Panc1 (cell line): ENCODE measurements at regions not wholly inside any gene's neighbourhood (a gene's known extent, or its start where the extent isn't known, plus 50 kb on each side); places are given as distances from the start of the nearest gene placed in this dataset.

Experiments used
- ATAC-seq: fragments of 200-7000 bp; cut with Tn5 transposase; 2 replicates; pipeline ENCODE4 v1.9.1; 2020; ENCODE audit warnings: mild to moderate bottlenecking, moderate library complexity
- BruUV-seq: library from RNA; stranded (reverse); fragments of 400-500 nt; replicated peaks from 2 replicates; lab custom pipeline; 2021; lab: Mats Ljungman, UMichigan
- CTCF ChIA-PET: fragments of 300-600 bp; sonication (Branson Sonifier 250); formaldehyde crosslinking; loops from one replicate; lab custom pipeline; 2022; ENCODE audit warnings: antibody characterized with exemption; lab: Charles Lee
- POLR2A ChIA-PET: fragments of 300-600 bp; sonication (Branson Sonifier 250); formaldehyde crosslinking; loops from one replicate; lab custom pipeline; 2022; ENCODE audit warnings: antibody characterized with exemption; lab: Charles Lee
- DNase-seq: peaks from one replicate; pipeline ENCODE4 v3.0.0-alpha.2; 2010; ENCODE audit warnings: low read depth, low spot score
- H3K27ac ChIP-seq: 2 replicates; pipeline ENCODE4 v1.5.1; 2011; ENCODE audit warnings: mild to moderate bottlenecking, low read length, inconsistent platforms
- H3K27me3 ChIP-seq: fragments of 200-500 bp; sonication (Bioruptor generic); 2 replicates; pipeline ENCODE4 v1.6.0; 2014; ENCODE audit warnings: low read length, inconsistent platforms; ENCODE audit not compliant: control insufficient read depth, insufficient read depth
- H3K36me3 ChIP-seq: fragments of 200-500 bp; sonication (Bioruptor generic); 2 replicates; pipeline ENCODE4 v1.5.1; 2014; ENCODE audit warnings: inconsistent platforms, mild to moderate bottlenecking, low read length, moderate library complexity; ENCODE audit not compliant: control insufficient read depth, insufficient read depth
- H3K4me1 ChIP-seq: 2 replicates; pipeline ENCODE4 v1.5.1; 2011; ENCODE audit warnings: inconsistent platforms, mild to moderate bottlenecking, low read length, moderate library complexity; ENCODE audit not compliant: control insufficient read depth, insufficient read depth
- H3K4me3 ChIP-seq, 2 experiments: 2 replicates each; pipeline ENCODE4 v1.5.1; 2011 to 2012; ENCODE audit warnings: low read depth in 2 of 2, low read length in 2 of 2, mild to moderate bottlenecking in 2 of 2, inconsistent platforms in 1 of 2, moderate library complexity in 1 of 2
- H3K9me3 ChIP-seq: fragments of 200-500 bp; sonication (Bioruptor generic); 2 replicates; pipeline ENCODE4 v1.5.1; 2014; ENCODE audit warnings: low read depth, mild to moderate bottlenecking, inconsistent platforms, low read length, moderate library complexity; ENCODE audit not compliant: control insufficient read depth, insufficient read depth
- POLR2AphosphoS5 ChIP-seq: IDR thresholded peaks from 2 replicates; pipeline ENCODE4 v1.6.1; 2012; ENCODE audit warnings: mild to moderate bottlenecking, low read depth, low read length, moderate library complexity
- SIN3A ChIP-seq: IDR thresholded peaks from 2 replicates; pipeline ENCODE4 v1.6.1; 2012; ENCODE audit warnings: low read depth, mild to moderate bottlenecking, low read length, moderate library complexity, borderline replicate concordance; ENCODE audit not compliant: insufficient read depth
- TCF7L2 ChIP-seq: IDR thresholded peaks from 2 replicates; pipeline ENCODE4 v1.6.1; 2011; ENCODE audit warnings: mild to moderate bottlenecking, low read depth, low read length, inconsistent platforms
- in situ Hi-C: cut with HindIII; loops from 2 replicates; pipeline ENCODE4 v1.10.0; 2016; ENCODE audit warnings: low sequenced_read_pairs, low pct_unique_long_range_greater_than_20kb
- intact Hi-C: fragments of 100-400 bp; cut with micrococcal nuclease; formaldehyde crosslinking; loops from one replicate; pipeline ENCODE4 v1.10.0; 2022; ENCODE audit not compliant: unreplicated experiment
- TF ChIP-seq, protein P1 (sequence below): fragments of 450-650 bp; IDR thresholded peaks from 2 replicates; pipeline ENCODE4 v1.5.1; 2017; ENCODE audit warnings: mild to moderate bottlenecking
- TF ChIP-seq, protein P2 (sequence below), 2 experiments: IDR thresholded peaks; 2 replicates each; pipeline ENCODE4 v1.6.1; 2011 to 2012; ENCODE audit warnings: low read depth in 2 of 2, control low read depth in 1 of 2, low read length in 1 of 2, mild to moderate bottlenecking in 1 of 2, moderate library complexity in 1 of 2; ENCODE audit not compliant: insufficient read depth in 1 of 2

- in situ Hi-C loops (no loop called here), intact Hi-C loops (no loop called here)
- no peak overlapping the region for H3K4me3 ChIP-seq
- DNase-seq: no peak
- CTCF ChIA-PET: interaction anchor here (0.6 kb wide), 1 partner anchor 195 kb away, joined by 5 read pairs; no protein-coding TSS in a partner anchor
- H3K27ac ChIP-seq: no peak overlapping the region
- no peaks in the 10 kb centered on the region for H3K9me3 ChIP-seq
- POLR2A ChIA-PET: no interaction called here
- no peak for ATAC-seq
- BruUV-seq: no TSS peak
- no peaks in the 10 kb centered on the region for H3K27me3 ChIP-seq
- no peaks in the 10 kb centered on the region for H3K4me1 ChIP-seq
- H3K36me3 ChIP-seq: no peaks in the 10 kb centered on the region
- TF ChIP-seq TCF7L2: no peak
- TF ChIP-seq POLR2AphosphoS5: no peak
- TF ChIP-seq, protein P1, sequence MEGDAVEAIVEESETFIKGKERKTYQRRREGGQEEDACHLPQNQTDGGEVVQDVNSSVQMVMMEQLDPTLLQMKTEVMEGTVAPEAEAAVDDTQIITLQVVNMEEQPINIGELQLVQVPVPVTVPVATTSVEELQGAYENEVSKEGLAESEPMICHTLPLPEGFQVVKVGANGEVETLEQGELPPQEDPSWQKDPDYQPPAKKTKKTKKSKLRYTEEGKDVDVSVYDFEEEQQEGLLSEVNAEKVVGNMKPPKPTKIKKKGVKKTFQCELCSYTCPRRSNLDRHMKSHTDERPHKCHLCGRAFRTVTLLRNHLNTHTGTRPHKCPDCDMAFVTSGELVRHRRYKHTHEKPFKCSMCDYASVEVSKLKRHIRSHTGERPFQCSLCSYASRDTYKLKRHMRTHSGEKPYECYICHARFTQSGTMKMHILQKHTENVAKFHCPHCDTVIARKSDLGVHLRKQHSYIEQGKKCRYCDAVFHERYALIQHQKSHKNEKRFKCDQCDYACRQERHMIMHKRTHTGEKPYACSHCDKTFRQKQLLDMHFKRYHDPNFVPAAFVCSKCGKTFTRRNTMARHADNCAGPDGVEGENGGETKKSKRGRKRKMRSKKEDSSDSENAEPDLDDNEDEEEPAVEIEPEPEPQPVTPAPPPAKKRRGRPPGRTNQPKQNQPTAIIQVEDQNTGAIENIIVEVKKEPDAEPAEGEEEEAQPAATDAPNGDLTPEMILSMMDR: no peak
- TF ChIP-seq SIN3A: no peak
Measured at GRCh38 chr13:112247471-112248405, 128.4 kb upstream of the SPACA7 start.

DNA sequence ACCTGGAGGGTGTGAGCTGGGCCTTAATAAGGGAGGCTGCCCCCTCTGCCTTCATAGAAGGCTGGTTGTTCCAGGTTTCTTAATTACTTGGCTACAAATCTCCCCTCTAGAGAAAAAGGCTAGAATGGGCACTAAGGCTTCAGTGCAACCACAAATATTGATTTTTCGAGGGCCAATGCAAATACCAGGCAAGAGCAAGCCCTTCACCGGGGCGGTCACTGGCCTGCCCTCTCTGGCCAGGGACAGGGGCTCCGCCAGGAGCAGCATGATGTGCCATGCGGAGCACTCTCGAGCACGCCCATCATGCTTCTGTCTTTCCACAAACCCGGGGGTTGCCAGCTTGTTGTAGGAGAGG, 127.8 kb upstream of the SPACA7 start:
- DNase-seq: no peak
- POLR2A ChIA-PET: no interaction called here
- intact Hi-C loops: no loop called here
- TF ChIP-seq TCF7L2 (no peak), POLR2AphosphoS5 (no peak), SIN3A (no peak)
- TF ChIP-seq, protein P2, sequence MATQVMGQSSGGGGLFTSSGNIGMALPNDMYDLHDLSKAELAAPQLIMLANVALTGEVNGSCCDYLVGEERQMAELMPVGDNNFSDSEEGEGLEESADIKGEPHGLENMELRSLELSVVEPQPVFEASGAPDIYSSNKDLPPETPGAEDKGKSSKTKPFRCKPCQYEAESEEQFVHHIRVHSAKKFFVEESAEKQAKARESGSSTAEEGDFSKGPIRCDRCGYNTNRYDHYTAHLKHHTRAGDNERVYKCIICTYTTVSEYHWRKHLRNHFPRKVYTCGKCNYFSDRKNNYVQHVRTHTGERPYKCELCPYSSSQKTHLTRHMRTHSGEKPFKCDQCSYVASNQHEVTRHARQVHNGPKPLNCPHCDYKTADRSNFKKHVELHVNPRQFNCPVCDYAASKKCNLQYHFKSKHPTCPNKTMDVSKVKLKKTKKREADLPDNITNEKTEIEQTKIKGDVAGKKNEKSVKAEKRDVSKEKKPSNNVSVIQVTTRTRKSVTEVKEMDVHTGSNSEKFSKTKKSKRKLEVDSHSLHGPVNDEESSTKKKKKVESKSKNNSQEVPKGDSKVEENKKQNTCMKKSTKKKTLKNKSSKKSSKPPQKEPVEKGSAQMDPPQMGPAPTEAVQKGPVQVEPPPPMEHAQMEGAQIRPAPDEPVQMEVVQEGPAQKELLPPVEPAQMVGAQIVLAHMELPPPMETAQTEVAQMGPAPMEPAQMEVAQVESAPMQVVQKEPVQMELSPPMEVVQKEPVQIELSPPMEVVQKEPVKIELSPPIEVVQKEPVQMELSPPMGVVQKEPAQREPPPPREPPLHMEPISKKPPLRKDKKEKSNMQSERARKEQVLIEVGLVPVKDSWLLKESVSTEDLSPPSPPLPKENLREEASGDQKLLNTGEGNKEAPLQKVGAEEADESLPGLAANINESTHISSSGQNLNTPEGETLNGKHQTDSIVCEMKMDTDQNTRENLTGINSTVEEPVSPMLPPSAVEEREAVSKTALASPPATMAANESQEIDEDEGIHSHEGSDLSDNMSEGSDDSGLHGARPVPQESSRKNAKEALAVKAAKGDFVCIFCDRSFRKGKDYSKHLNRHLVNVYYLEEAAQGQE (IDR thresholded peaks at IDR 0.05; ENCODE audit: insufficient read depth in 1 of 2, low read depth in 2 of 2, low read length in 1 of 2): no peak
- TF ChIP-seq, protein P1: no peak
- no TSS peak for BruUV-seq
- in situ Hi-C loops: no loop called here
- Histone ChIP-seq H3K27ac (no peak overlapping the region), H3K27me3 (no peaks in the 10 kb centered on the region), H3K4me3 (no peak overlapping the region), H3K36me3 (no peaks in the 10 kb centered on the region), H3K9me3 (no peaks in the 10 kb centered on the region), H3K4me1 (no peaks in the 10 kb centered on the region)
- ATAC-seq: no peak
- CTCF ChIA-PET: no interaction called here
